Body of pancreas (tissue), 4 donors: ENCODE measurements at regions not wholly inside any gene's neighbourhood (a gene's known extent, or its start where the extent isn't known, plus 50 kb on each side); places are given as distances from the start of the nearest gene placed in this dataset.
A peak's percentile ranks its signal among the peaks of the same experiment; 100 is the strongest.

Experiments used
- ATAC-seq: fragments of 150-250 bp; one replicate; pipeline ENCODE4 v1.9.1; 2016
- DNase-seq, 4 donors: peaks; one replicate each; pipeline ENCODE4 v3.0.0-alpha.2; 2019
- H3K27ac ChIP-seq, 4 donors: fragments of 200-600 bp; sonication (generic); 1 replicate in 3 of 4; 2 replicates in 1 of 4; pipeline versions ENCODE4 v1.5.1 to v1.6.1; 2016 to 2019; ENCODE audit warnings: mild to moderate bottlenecking in 1 of 4, mixed read lengths in 1 of 4, moderate library complexity in 1 of 4
- H3K27me3 ChIP-seq, 2 donors: fragments of 200-600 bp; sonication (generic); one replicate each; pipeline ENCODE4 v1.6.0; 2016; ENCODE audit warnings: mild to moderate bottlenecking in 1 of 2
- H3K36me3 ChIP-seq, 2 donors: fragments of 200-600 bp; sonication (generic); replicated peaks in 1 of 2; 2 replicates each; pipeline ENCODE4 v1.5.1; 2016; ENCODE audit warnings: low read depth in 2 of 2; ENCODE audit not compliant: insufficient read depth in 1 of 2
- H3K4me1 ChIP-seq: fragments of 200-600 bp; sonication (generic); one replicate; pipeline ENCODE4 v1.6.0; 2016
- H3K4me3 ChIP-seq, 2 donors: fragments of 200-600 bp; sonication (generic); 1 replicate in 1 of 2; 2 replicates in 1 of 2; pipeline ENCODE4 v1.5.1; 2016 to 2019
- H3K9me3 ChIP-seq, 3 donors: fragments of 200-600 bp; sonication (generic); 1 replicate in 2 of 3; 2 replicates in 1 of 3; pipeline ENCODE4 v1.5.1; 2016
- CTCF ChIP-seq, 7 experiments: fragments of 450-650 bp in 4 of 7; fragments of 200-600 bp in 3 of 7; sonication (generic) in 3 of 7; IDR thresholded peaks; one replicate each; pipeline ENCODE4 v1.5.1; 2016 to 2019; ENCODE audit warnings: antibody characterized with exemption in 7 of 7
- POLR2A ChIP-seq, 3 donors: fragments of 450-650 bp; IDR thresholded peaks; one replicate each; pipeline ENCODE4 v1.6.1; 2016; ENCODE audit warnings: antibody characterized with exemption in 3 of 3, mild to moderate bottlenecking in 2 of 3
- WGBS, 2 donors: methylation state at CpG; one replicate each; pipeline ENCODE4 v1.1.5; 2017; 5-methylcytosine and 5-hydroxymethylcytosine counted together
- intact Hi-C: fragments of 100-400 bp; cut with DNase I; formaldehyde crosslinking; loops from one replicate; pipeline ENCODE4 v1.15.1; 2023

- Histone ChIP-seq H3K9me3 (no peaks in the 10 kb centered on the region), H3K4me1 (no peaks in the 10 kb centered on the region), H3K4me3 (no peak overlapping the region), H3K27me3 (no peaks in the 10 kb centered on the region), H3K36me3 (no peaks in the 10 kb centered on the region), H3K27ac (no peak overlapping the region)
- DNase-seq: no peak
- WGBS, 2 donors: 57 to 80% methylated on average over 2 of the region's 2 CpGs
- intact Hi-C loops: no loop called here
- TF ChIP-seq POLR2A (IDR thresholded peaks at IDR 0.05): no peak
- TF ChIP-seq CTCF (IDR thresholded peaks at IDR 0.05): no peak
- ATAC-seq: no peak
Measured at GRCh38 chr6:163816441-163816840, 401.9 kb downstream of the QKI start.

GRCh38 chr6:163815796-163816195 lies 401.3 kb downstream of the QKI start:
- Histone ChIP-seq H3K4me3 (no peak overlapping the region), H3K4me1 (no peaks in the 10 kb centered on the region), H3K36me3 (no peaks in the 10 kb centered on the region), H3K27me3 (no peaks in the 10 kb centered on the region), H3K9me3 (no peaks in the 10 kb centered on the region), H3K27ac (no peak overlapping the region)
- TF ChIP-seq POLR2A (IDR thresholded peaks at IDR 0.05) (no peak), CTCF (IDR thresholded peaks at IDR 0.05) (no peak)
- no peak for DNase-seq
- intact Hi-C loops: no loop called here
- no peak for ATAC-seq
- WGBS, 2 donors: 80 to 83% methylated on average over 2 of the region's 2 CpGs

GRCh38 chr6:163814494-163815364 lies 400.2 kb downstream of the QKI start:
- ATAC-seq: peak; percentile 27
- Histone ChIP-seq H3K27ac (no peak overlapping the region), H3K36me3 (no peaks in the 10 kb centered on the region), H3K4me1 (no peaks in the 10 kb centered on the region), H3K27me3 (no peaks in the 10 kb centered on the region), H3K9me3 (no peaks in the 10 kb centered on the region), H3K4me3 (no peak overlapping the region)
- TF ChIP-seq CTCF (IDR thresholded peaks at IDR 0.05) (no peak), POLR2A (IDR thresholded peaks at IDR 0.05) (no peak)
- 62 to 70% methylated on average over 17 of the region's 17 CpGs for WGBS, 2 donors
- intact Hi-C loops: no loop called here
- DNase-seq: peak in 1 of 4 donors; percentile 10

- ATAC-seq: no peak
- TF ChIP-seq CTCF (IDR thresholded peaks at IDR 0.05) (no peak), POLR2A (IDR thresholded peaks at IDR 0.05) (no peak)
- no peak overlapping the region for H3K4me3 ChIP-seq
- H3K36me3 ChIP-seq: no peaks in the 10 kb centered on the region
- no peak for DNase-seq
- H3K9me3 ChIP-seq: no peaks in the 10 kb centered on the region
- WGBS, 2 donors: 69 to 73% methylated on average over 3 of the region's 3 CpGs
- no peak overlapping the region for H3K27ac ChIP-seq
- no peaks in the 10 kb centered on the region for H3K4me1 ChIP-seq
- intact Hi-C loops: no loop called here
- no peaks in the 10 kb centered on the region for H3K27me3 ChIP-seq
Measured at GRCh38 chr6:163813979-163814493, 399.5 kb downstream of the QKI start.

- Histone ChIP-seq H3K27ac (no peak overlapping the region), H3K9me3 (no peaks in the 10 kb centered on the region), H3K27me3 (no peaks in the 10 kb centered on the region), H3K4me1 (no peaks in the 10 kb centered on the region), H3K4me3 (no peak overlapping the region), H3K36me3 (no peaks in the 10 kb centered on the region)
- intact Hi-C loops: no loop called here
- TF ChIP-seq CTCF (IDR thresholded peaks at IDR 0.05) (no peak), POLR2A (IDR thresholded peaks at IDR 0.05) (no peak)
- DNase-seq: no peak
- no peak for ATAC-seq
- WGBS, 2 donors: 38 to 43% methylated on average over 1 of the region's 1 CpG
Measured at GRCh38 chr6:163811317-163811716, 396.8 kb downstream of the QKI start.
